DOHH2 (cell line): ENCODE measurements at regions not wholly inside any gene's neighbourhood (a gene's known extent, or its start where the extent isn't known, plus 50 kb on each side); places are given as distances from the start of the nearest gene placed in this dataset.
"Not testable (repeated sequence)": the region's sequence is repeated elsewhere in the genome, so short reads cannot be mapped to it uniquely, and the experiment has no call there.

Experiments used
- H3F3A ChIP-seq: fragments of 200-600 bp; sonication (generic), shearing (Covaris generic); 2 replicates; pipeline ENCODE4 v1.6.0; 2016; ENCODE audit warnings: antibody characterized with exemption, mild to moderate bottlenecking; ENCODE audit not compliant: control insufficient read depth, insufficient read depth
- H3K27ac ChIP-seq: fragments of 200-600 bp; sonication (generic); 2 replicates; pipeline ENCODE4 v1.5.1; 2014; ENCODE audit warnings: low read depth, mild to moderate bottlenecking, low read length, moderate library complexity
- H3K27me3 ChIP-seq: fragments of 200-600 bp; sonication (generic); 2 replicates; pipeline ENCODE4 v1.6.1; 2014; ENCODE audit warnings: mild to moderate bottlenecking, low read length, mixed read lengths; ENCODE audit not compliant: control insufficient read depth
- H3K36me3 ChIP-seq: fragments of 200-600 bp; sonication (generic); 2 replicates; pipeline ENCODE4 v1.6.1; 2014; ENCODE audit warnings: mild to moderate bottlenecking, low read length, moderate library complexity, mixed read lengths; ENCODE audit not compliant: control insufficient read depth
- H3K4me1 ChIP-seq: fragments of 200-600 bp; sonication (generic); 2 replicates; pipeline ENCODE4 v1.6.1; 2014; ENCODE audit warnings: mild to moderate bottlenecking, low read length, mixed read lengths; ENCODE audit not compliant: control insufficient read depth
- H3K4me2 ChIP-seq: fragments of 200-600 bp; sonication (generic); 2 replicates; pipeline ENCODE4 v1.6.0; 2014; ENCODE audit warnings: mild to moderate bottlenecking, low read length, moderate library complexity
- H3K4me3 ChIP-seq: fragments of 200-600 bp; sonication (generic); 2 replicates; pipeline ENCODE4 v1.5.1; 2014; ENCODE audit warnings: mild to moderate bottlenecking, low read length, mixed read lengths
- H3K79me2 ChIP-seq: fragments of 200-600 bp; sonication (generic); 2 replicates; pipeline ENCODE4 v1.6.1; 2014; ENCODE audit warnings: mild to moderate bottlenecking, low read length, mixed read lengths; ENCODE audit not compliant: control insufficient read depth
- H3K9me2 ChIP-seq: fragments of 200-600 bp; sonication (generic); replicated peaks from 2 replicates; pipeline ENCODE4 v1.6.1; 2014; ENCODE audit warnings: mild to moderate bottlenecking, low read length, mixed read lengths; ENCODE audit not compliant: control insufficient read depth
- H3K9me3 ChIP-seq: fragments of 200-600 bp; sonication (generic); 2 replicates; pipeline ENCODE4 v1.6.1; 2014; ENCODE audit warnings: antibody characterized with exemption, low read length, mixed read lengths; ENCODE audit not compliant: control insufficient read depth, insufficient read depth
- H4K20me1 ChIP-seq: fragments of 200-600 bp; sonication (generic); 2 replicates; pipeline ENCODE4 v1.6.0; 2014; ENCODE audit warnings: low read depth, mild to moderate bottlenecking, antibody characterized with exemption, low read length, moderate library complexity; ENCODE audit not compliant: control insufficient read depth, insufficient read depth
- EZH2phosphoT487 ChIP-seq: fragments of 200-600 bp; sonication (generic); IDR thresholded peaks from 2 replicates; pipeline ENCODE4 v1.6.1; 2017; ENCODE audit warnings: borderline replicate concordance, mild to moderate bottlenecking, antibody characterized with exemption, low read length, moderate library complexity, mixed read lengths
- TF ChIP-seq, protein P1 (sequence below): fragments of 200-600 bp; sonication (generic); IDR thresholded peaks from one replicate; pipeline ENCODE4 v1.5.1; 2014; ENCODE audit warnings: antibody characterized with exemption, mild to moderate bottlenecking, low read depth, low read length; ENCODE audit not compliant: poor library complexity, severe bottlenecking

DNA sequence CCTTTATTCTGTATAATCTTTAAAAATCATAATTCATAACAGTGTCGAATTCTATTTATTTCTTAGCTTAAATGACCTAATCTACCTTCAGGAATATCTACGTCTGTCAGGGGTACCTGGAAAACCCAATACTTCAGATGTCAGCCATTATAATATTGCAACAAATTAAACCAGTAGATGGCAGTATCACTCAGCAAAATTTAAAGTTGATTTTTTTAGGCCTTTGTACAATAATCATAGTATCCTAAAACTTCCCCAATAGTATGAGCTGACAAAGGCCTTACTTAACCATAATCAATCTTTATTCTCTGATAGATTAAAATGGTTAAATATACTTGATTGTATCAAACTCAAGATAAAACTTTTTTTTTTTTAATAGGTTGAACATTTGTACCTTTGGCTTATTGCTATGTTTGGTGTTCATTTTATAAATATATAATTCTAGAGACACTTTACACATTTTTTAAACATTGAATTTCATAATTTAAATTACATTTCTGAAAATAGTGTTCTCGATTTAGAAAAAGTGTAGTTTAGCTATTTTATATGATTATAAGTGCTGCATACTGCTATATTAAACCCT, 830.2 kb upstream of the SPRY2 start:
- Histone ChIP-seq H3K27me3 (no peaks in the 10 kb centered on the region; the same call in 1 of the 2 replicates), H4K20me1 (no peaks in the 10 kb centered on the region), H3K4me1 (no peaks in the 10 kb centered on the region), H3K36me3 (no peaks in the 10 kb centered on the region), H3K9me2 (no peaks in the 10 kb centered on the region), H3F3A (no peaks in the 10 kb centered on the region), H3K4me2 (no peak overlapping the region), H3K9me3 (no peaks in the 10 kb centered on the region), H3K79me2 (no peaks in the 10 kb centered on the region), H3K4me3 (no peak overlapping the region), H3K27ac (no peak overlapping the region)
- TF ChIP-seq, protein P1, sequence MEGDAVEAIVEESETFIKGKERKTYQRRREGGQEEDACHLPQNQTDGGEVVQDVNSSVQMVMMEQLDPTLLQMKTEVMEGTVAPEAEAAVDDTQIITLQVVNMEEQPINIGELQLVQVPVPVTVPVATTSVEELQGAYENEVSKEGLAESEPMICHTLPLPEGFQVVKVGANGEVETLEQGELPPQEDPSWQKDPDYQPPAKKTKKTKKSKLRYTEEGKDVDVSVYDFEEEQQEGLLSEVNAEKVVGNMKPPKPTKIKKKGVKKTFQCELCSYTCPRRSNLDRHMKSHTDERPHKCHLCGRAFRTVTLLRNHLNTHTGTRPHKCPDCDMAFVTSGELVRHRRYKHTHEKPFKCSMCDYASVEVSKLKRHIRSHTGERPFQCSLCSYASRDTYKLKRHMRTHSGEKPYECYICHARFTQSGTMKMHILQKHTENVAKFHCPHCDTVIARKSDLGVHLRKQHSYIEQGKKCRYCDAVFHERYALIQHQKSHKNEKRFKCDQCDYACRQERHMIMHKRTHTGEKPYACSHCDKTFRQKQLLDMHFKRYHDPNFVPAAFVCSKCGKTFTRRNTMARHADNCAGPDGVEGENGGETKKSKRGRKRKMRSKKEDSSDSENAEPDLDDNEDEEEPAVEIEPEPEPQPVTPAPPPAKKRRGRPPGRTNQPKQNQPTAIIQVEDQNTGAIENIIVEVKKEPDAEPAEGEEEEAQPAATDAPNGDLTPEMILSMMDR: peak; percentile 54
- TF ChIP-seq EZH2phosphoT487: no peak

DNA sequence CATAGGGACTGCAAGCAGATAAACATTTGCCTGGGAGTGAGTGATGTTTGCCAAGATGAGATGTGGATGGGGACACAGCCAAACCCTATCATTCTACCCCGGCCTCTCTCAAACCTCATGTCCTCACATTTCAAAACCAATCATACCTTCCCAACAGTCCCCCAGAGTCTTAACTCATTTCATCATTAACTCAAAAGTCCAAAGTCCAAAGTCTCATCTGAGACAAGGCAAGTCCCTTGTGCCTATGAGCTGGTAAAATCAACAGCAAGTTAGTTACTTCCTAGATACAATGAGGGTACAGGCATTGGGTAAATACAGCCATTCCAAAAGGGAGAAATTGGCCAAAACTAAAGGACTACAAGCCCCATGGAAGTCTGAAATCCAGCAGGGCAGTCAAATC, 822.9 kb upstream of the SPRY2 start:
- H3K4me1 ChIP-seq, H3F3A ChIP-seq, H3K9me2 ChIP-seq: not testable (repeated sequence)

DNA sequence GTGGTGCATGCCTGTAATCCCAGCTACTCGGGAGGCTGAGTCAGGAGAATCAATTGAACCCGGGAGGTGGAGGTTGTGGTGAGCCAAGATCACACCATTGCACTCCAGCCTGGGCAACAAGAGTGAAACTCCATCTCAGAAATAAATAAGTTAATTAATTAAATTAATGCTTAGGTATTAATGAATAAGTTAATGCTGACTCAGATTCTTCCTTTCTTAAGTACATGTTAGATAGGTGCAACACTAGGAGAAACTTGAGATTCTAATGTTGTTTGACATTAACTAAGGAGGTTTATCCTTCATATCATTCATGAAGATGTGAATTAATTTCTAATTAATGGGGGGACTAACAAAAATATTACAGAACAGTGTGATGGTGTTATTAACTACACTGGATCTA, 812.6 kb upstream of the SPRY2 start:
- H4K20me1 ChIP-seq: no peaks in the 10 kb centered on the region
- no peaks in the 10 kb centered on the region for H3K27me3 ChIP-seq
- no peaks in the 10 kb centered on the region for H3K9me2 ChIP-seq
- H3K4me1 ChIP-seq: no peaks in the 10 kb centered on the region
- no peak overlapping the region for H3K4me2 ChIP-seq
- H3K4me3 ChIP-seq: no peak overlapping the region
- H3K27ac ChIP-seq: no peak overlapping the region
- H3F3A ChIP-seq: no peaks in the 10 kb centered on the region
- H3K79me2 ChIP-seq: no peaks in the 10 kb centered on the region
- TF ChIP-seq EZH2phosphoT487: no peak
- TF ChIP-seq, protein P1: no peak
- no peaks in the 10 kb centered on the region for H3K9me3 ChIP-seq
- H3K36me3 ChIP-seq: no peaks in the 10 kb centered on the region

More for the DNA sequence above, 822.9 kb upstream of the SPRY2 start:
- H3K36me3 ChIP-seq, H3K4me3 ChIP-seq, H3K4me2 ChIP-seq, H3K79me2 ChIP-seq, H3K27ac ChIP-seq, H3K9me3 ChIP-seq, H4K20me1 ChIP-seq, H3K27me3 ChIP-seq: not testable (repeated sequence)

DNA sequence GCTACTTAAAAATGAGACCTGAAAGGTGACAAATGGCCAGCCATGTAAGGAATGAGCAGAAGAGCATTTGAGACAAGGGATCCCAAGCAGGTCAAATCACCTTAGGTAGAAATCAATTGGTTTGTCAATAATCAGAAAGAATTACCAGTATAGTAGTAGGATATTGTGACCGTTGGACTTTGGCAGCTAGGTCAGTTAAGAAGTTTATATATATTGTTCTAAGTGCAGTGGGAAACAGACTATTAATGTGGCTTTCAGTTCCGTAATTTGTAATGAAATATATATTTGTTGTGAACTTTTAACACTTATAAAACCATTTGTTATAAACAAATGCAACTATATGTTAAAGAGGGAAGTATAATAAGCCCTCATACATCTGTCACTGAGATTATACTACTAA, 807.9 kb upstream of the SPRY2 start:
- H3K79me2 ChIP-seq: no peaks in the 10 kb centered on the region
- H3F3A ChIP-seq: no peaks in the 10 kb centered on the region
- H3K9me3 ChIP-seq: no peaks in the 10 kb centered on the region
- no peaks in the 10 kb centered on the region for H3K27me3 ChIP-seq
- H3K4me2 ChIP-seq: no peak overlapping the region
- H3K9me2 ChIP-seq: no peaks in the 10 kb centered on the region
- TF ChIP-seq, protein P1: no peak
- no peak for TF ChIP-seq EZH2phosphoT487
- H3K27ac ChIP-seq: no peak overlapping the region
- no peaks in the 10 kb centered on the region for H3K36me3 ChIP-seq
- no peaks in the 10 kb centered on the region for H3K4me1 ChIP-seq
- no peak overlapping the region for H3K4me3 ChIP-seq
- no peaks in the 10 kb centered on the region for H4K20me1 ChIP-seq

DNA sequence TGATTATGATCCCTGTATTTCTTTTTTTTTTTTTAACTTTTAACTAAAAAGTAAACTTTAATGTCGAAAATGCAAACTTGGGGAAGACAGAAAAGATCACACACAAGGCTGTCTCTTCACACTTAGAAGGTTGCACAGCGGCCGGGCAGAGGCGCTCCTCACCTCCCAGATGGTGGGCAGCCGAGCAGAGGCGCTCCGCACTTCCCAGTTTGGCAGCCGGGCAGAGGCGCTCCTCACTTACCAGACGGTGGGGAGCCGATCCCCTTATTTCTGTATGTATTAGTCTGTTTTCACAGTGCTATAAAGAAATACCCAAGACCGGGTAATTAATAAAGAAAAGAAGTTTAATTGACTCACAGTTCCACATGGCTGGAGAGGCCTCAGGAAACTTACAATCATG, 805.6 kb upstream of the SPRY2 start:
- H3K4me1 ChIP-seq, H4K20me1 ChIP-seq, H3K36me3 ChIP-seq, H3K27ac ChIP-seq, H3K27me3 ChIP-seq, H3K79me2 ChIP-seq, H3K9me2 ChIP-seq, H3K4me3 ChIP-seq, H3K4me2 ChIP-seq, H3K9me3 ChIP-seq, H3F3A ChIP-seq: not testable (repeated sequence)
